ENCODE measurements at regions not wholly inside any gene's neighbourhood (a gene's known extent, or its start where the extent isn't known, plus 50 kb on each side); places are given as distances from the start of the nearest gene placed in this dataset.

GRCh38 chr11:120034176-120034875 is 103.6 kb downstream of the TRIM29 start:
- DNase-seq (ENCODE audit: low spot score) = no peak

- peak; percentile 28 for DNase-seq (ENCODE audit: low spot score)
Measured at GRCh38 chr11:120032766-120033390, 105.0 kb downstream of the TRIM29 start.

- peak; percentile 37 for DNase-seq (ENCODE audit: low spot score)
Measured at GRCh38 chr11:120031612-120032600, 106.0 kb downstream of the TRIM29 start.

DNA sequence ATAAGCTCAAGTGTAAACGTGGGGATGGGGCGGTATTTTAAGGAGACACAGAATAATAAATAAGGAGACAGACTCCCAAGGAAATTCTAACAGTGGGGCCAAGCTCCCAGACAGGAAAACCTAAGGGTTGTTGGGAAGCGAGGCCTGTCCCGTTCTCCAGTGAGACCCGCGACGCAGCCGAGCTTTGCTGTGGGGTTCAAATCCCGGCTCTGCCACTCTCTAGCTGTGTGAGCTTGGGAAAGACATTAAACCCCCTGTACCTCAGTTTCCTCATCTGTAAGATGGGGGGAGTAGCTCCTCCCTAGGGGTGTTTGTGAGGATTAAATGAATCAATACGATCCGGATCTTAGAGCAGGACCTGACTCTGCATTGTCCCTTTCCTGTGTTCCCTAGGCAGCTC is 106.8 kb downstream of the TRIM29 start:
- no peak for DNase-seq (ENCODE audit: low spot score)

GRCh38 chr11:120030411-120030810 is 107.5 kb downstream of the TRIM29 start:
- peak; percentile 51 for DNase-seq (ENCODE audit: low spot score)

DNA sequence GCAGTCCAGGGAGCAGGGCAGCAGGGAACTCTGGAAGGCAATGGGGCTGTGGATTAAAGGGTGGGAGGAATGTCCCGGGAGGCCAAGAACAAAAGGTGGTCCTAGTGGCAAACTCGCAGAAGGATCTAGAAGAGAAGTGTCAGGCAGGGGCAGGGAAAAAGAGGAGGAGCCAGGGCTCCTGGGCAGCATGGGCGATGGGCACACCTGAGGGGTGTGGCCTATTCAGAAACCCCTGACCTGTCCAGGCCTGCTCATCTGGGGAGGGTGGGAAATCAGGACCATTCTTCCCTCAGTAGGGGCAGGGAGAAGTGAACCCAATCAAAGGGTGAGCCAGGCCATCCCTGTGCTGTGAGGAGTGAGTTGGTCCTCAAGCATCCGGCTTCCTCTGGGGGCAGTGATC is 108.6 kb downstream of the TRIM29 start:
- DNase-seq (ENCODE audit: low spot score) = peak; percentile 60

- no peak for DNase-seq (ENCODE audit: low spot score)
Measured at GRCh38 chr11:120028897-120029258, 109.0 kb downstream of the TRIM29 start.

DNA sequence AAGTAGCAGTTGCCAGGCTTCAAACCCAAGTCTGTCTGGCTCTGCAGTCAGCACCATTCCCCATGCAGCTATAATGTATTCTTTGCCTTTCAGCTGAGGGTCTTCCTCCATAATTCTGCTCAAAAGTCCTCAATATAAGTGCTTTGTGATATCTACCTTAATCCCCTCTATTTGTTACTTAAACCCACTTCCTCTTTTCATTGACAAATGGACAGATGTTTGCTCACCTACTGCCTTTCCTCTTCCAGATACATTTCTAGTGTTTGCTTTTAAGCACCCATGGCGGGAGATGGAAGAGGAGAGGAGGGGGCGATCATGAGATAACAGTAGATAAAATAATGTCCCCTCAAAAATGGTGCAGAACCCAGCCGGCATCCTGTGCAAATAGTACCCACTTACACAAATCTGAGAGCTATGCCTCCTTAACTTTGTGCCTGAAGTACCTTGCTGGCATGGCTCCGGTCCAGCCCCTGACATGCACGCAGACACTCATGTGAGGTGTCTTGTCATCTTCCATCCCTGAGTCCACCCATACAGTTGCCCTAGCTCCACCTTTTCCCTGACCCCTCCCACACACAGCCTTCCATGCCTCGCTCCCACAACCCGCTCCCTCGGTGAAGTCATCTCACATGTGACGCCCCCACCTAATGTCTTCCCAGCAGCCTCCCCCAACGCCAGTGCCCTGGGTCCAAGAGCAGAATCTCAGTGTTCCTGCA is 109.6 kb downstream of the TRIM29 start:
- DNase-seq (ENCODE audit: low spot score) = peak; percentile 76

DNA sequence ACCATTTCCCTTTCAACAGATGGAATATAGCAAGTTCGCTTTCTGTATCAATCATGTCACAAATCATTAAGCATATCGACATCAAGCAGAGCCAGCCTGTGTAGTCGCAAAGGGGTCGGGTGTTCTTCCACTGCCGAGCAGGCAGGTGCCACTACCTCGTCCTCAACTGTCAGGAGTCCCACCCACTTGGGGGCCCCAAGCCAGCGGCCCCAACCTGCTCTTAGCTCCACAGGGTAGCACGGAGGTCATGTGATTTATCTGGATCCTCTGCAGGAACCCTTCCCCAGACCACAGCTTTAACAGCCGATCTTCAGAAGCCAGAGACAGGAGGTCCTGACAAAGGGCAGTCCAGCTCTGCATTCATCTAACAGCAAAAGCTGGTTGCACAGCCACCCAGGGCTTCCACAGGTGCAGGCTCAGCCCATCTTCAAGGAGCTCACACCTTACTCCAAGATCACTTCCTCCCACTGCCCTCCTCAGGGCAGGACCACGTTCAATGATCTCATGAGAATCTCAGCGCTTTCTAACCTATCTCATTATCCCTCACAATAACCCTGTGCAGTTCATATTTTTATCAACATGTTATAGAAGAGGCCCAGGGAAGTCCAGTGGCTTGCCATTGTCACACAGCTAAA is 110.2 kb downstream of the TRIM29 start:
- DNase-seq (ENCODE audit: low spot score) = no peak

GRCh38 chr11:120025606-120026335 is 112.1 kb downstream of the TRIM29 start:
- no peak for DNase-seq (ENCODE audit: low spot score)

GRCh38 chr11:120024586-120024985 is 113.3 kb downstream of the TRIM29 start:
- DNase-seq (ENCODE audit: low spot score) = no peak

- DNase-seq (ENCODE audit: low spot score) = no peak
Measured at GRCh38 chr11:120024046-120024445, 113.9 kb downstream of the TRIM29 start.

DNA sequence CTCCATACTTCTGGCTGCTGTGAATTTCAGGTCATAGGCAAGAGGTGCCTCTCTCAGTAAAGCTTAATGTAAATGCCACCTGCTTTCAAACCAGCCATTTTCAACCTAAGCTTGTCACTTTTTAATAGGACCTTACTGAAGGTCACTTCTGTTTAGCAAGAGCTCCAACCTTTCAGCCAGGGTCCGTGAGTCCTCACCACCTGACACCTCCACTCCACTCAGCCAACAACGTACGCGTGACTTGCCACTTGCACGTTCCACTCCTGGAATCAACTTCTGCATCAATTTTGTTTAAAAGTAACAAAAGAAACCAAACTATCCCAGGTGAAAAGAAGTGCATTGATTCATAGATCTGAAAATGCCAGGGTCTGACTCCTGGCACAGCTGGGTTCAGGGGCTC is 114.4 kb downstream of the TRIM29 start:
- no peak for DNase-seq (ENCODE audit: low spot score)

- DNase-seq (ENCODE audit: low spot score) = no peak
Measured at GRCh38 chr11:120023120-120023519, 114.8 kb downstream of the TRIM29 start.

- DNase-seq (ENCODE audit: low spot score) = no peak
Measured at GRCh38 chr11:120022617-120023016, 115.3 kb downstream of the TRIM29 start.

GRCh38 chr11:120021978-120022377 is 115.9 kb downstream of the TRIM29 start:
- no peak for DNase-seq (ENCODE audit: low spot score)

GRCh38 chr11:120021391-120021953 is 116.4 kb downstream of the TRIM29 start:
- DNase-seq (ENCODE audit: low spot score) = no peak

GRCh38 chr11:120020981-120021380 is 116.9 kb downstream of the TRIM29 start:
- no peak for DNase-seq (ENCODE audit: low spot score)

DNA sequence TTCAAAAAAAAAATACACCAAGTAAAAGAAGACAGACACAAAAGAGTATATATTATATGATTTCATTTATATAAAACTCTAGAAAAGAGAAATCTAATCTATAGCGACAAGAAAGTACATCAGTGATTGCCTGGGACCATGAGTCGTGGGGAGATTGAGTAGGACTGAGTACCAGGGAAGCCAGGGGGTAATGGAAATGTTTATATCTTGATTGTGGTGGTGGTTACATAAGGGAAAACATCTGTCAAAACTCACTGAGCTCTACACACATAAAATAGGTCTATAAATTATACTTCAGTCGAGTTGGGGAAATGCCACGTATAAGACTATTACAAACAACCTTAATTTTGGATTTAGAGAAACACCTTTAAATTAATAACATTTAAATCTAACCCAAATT is 117.4 kb downstream of the TRIM29 start:
- no peak for DNase-seq (ENCODE audit: low spot score)

- peak; percentile 57 for DNase-seq (ENCODE audit: low spot score)
Measured at GRCh38 chr11:120019191-120019590, 118.7 kb downstream of the TRIM29 start.

Data from mesenteric fat pad (tissue), 1 donor.